ENCODE measurements at regions not wholly inside any gene's neighbourhood (a gene's known extent, or its start where the extent isn't known, plus 50 kb on each side); places are given as distances from the start of the nearest gene placed in this dataset.

DNA sequence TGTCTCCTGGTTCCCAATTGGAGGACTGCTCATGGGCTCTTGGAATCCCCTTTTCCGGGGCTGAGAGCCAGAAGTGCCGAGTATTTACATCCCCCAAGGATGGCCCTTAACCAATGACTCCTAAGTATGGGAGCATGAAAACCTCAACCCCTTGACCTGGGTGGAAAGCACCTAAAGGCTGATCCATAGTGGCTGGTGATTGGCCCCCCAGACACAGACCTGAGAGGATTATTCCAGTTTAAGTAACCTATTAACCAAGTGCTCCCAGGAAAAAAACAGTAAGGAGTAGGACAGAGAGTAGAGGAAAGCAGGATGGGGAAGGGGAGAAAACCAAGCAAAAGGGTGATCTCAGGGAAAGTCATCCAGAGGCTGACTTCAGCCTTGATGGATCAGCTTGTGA lies 206.1 kb upstream of the RND3 start:
- TF ChIP-seq, protein P1, sequence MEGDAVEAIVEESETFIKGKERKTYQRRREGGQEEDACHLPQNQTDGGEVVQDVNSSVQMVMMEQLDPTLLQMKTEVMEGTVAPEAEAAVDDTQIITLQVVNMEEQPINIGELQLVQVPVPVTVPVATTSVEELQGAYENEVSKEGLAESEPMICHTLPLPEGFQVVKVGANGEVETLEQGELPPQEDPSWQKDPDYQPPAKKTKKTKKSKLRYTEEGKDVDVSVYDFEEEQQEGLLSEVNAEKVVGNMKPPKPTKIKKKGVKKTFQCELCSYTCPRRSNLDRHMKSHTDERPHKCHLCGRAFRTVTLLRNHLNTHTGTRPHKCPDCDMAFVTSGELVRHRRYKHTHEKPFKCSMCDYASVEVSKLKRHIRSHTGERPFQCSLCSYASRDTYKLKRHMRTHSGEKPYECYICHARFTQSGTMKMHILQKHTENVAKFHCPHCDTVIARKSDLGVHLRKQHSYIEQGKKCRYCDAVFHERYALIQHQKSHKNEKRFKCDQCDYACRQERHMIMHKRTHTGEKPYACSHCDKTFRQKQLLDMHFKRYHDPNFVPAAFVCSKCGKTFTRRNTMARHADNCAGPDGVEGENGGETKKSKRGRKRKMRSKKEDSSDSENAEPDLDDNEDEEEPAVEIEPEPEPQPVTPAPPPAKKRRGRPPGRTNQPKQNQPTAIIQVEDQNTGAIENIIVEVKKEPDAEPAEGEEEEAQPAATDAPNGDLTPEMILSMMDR (IDR thresholded peaks at IDR 0.05; ENCODE audit: extremely low read depth, missing control alignments), result no peak
- DNase-seq (ENCODE audit: low spot score), result no peak

DNA sequence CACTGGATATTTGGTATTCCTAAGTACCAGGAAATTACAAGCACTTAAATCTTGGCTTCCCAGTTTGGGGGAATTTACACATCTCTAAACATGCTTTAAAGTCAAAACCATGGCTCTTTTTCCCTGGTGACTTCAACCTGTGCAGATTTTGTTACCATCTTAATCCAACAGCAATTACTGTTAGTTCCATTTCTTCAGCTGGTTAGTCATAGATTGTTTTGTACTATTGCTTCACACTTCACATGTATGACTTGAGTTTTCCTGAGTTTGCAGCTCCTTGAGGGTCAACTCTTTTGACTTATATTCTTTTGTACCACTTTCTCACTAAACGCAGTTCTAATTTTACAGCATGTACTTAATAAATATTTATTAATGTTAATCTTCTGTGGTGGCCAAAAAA lies 203.4 kb upstream of the RND3 start:
- TF ChIP-seq, protein P1 (IDR thresholded peaks at IDR 0.05; ENCODE audit: extremely low read depth, missing control alignments), result no peak
- DNase-seq (ENCODE audit: low spot score), result no peak

DNA sequence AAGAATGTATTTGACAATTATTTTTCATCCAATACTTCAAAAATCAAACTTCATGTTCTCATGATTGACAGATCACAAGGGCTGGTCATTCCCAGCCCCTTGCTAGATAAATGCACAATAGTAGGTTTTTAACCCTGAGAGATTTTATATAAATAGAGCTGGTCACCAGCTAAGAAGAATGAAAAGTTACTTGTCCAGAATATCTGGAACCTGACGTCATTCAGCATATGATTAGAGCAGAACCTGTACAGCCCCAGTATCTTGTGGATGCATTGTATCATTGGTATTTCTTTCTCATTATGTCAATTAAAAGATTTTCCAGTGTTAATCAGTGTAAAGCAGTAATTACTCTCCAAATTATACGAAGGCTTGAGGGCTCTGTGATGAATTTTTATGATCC lies 202.8 kb upstream of the RND3 start:
- TF ChIP-seq, protein P1 (IDR thresholded peaks at IDR 0.05; ENCODE audit: extremely low read depth, missing control alignments), result no peak
- no peak for DNase-seq (ENCODE audit: low spot score)

DNA sequence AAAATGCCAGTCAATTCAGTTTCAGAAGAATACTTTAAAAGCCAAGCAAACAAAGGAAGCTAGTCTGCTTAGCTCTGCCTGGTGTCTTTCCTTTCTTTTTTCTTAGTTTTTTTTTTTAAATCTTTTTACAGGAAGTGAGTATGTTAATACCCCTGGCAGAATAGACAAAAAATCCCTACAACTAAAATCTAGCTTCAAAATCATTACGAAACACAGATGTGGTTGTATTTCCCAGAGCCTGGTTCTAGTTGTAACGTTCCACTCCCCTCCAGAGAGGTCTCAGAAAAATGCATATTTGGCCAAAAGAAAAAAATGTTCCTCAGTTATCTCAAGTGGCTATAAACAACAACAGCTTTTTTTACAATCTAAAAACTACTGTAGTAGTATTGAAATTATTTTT lies 202.1 kb upstream of the RND3 start:
- TF ChIP-seq, protein P1 (IDR thresholded peaks at IDR 0.05; ENCODE audit: extremely low read depth, missing control alignments), result no peak
- no peak for DNase-seq (ENCODE audit: low spot score)

DNA sequence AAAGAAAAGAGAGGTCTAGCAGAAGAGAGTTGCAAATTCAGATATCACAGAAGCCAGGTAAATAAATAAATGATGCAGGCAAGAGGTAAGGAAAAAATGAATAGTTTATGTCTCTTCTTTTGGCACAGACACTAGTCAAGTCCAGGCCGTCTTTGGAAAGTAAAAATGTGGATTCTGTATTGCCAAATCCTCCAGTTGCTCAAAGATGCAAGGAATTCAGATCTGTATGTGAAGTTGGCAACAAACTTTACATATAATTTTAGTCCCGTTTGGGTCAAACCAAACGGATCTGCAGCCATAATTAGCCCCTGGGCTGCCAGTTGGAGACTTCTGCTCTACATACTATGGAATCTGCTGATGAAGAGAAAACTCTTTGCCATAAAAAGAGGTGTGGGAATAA lies 200.5 kb upstream of the RND3 start:
- no peak for DNase-seq (ENCODE audit: low spot score)
- TF ChIP-seq, protein P1 (IDR thresholded peaks at IDR 0.05; ENCODE audit: extremely low read depth, missing control alignments), result no peak

DNA sequence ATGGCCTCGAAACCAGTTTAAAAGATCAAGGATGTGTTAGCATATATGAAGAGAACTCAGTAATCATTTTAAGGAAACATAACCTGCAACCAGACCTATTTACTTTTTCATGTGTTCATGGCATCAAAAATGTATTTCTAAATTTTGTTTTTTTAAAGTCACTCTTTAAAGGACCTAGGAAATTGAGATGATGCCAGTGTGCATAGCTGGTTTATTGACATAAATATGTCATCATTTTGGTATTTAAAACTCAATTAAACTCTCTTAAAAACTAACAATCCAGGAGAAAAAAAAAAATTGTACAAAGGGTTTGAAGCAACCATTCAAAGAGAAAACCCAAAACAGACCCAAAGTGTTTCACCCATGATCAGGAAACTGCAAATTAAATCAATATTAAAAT lies 198.9 kb upstream of the RND3 start:
- TF ChIP-seq, protein P1 (IDR thresholded peaks at IDR 0.05; ENCODE audit: extremely low read depth, missing control alignments), result no peak
- DNase-seq (ENCODE audit: low spot score), result no peak

DNA sequence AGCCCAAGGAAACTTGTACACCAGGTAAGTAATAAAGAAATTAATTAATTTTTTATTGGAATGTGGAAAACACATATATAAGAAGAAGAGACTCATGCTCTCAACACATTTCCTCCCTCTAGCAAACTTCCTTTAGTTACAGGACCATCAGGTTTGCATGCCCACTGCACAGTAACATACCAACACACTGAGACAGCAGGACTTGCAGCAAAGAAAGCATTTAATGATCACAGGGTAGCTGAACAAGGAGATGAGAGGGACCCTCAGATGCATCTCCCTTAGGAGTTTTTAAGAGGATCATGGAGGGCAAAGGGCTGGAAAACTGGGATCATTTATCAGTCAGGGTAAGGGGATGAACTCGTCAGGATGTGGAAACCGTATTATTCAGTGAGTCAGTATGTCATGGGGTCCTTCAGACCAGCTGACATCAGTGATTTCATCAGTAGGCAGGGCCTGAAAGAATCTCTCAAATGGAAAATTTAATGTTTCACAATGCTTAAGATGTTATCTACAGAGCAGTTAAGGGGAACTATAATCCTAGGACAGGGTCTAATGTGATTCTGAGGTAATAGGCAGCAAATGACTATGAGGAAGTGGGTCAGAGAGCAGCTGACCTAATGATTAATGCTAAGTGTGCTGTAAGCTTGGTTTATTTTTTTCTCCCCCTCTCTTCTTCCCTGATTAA lies 193.8 kb upstream of the RND3 start:
- DNase-seq (ENCODE audit: low spot score), result no peak
- TF ChIP-seq, protein P1 (IDR thresholded peaks at IDR 0.05; ENCODE audit: extremely low read depth, missing control alignments), result no peak
